Left cardiac atrium (tissue), 4 donors: ENCODE measurements at regions not wholly inside any gene's neighbourhood (a gene's known extent, or its start where the extent isn't known, plus 50 kb on each side); places are given as distances from the start of the nearest gene placed in this dataset.
A peak's percentile ranks its signal among the peaks of the same experiment; 100 is the strongest.

ENCODE experiments used
- ATAC-seq, 2 donors: fragments of 200-7000 bp; cut with Tn5 transposase; one replicate each; pipeline ENCODE4 v1.9.1; 2020; ENCODE audit warnings: mild to moderate bottlenecking in 2 of 2, moderate library complexity in 2 of 2
- DNase-seq: peaks from one replicate; pipeline ENCODE4 v3.0.0-alpha.2; 2020
- intact Hi-C, 2 donors: fragments of 100-400 bp; cut with DNase I; formaldehyde crosslinking; loops; one replicate each; pipeline versions ENCODE4 v1.14.1 to v1.15.1; 2022 to 2023
- donor health status: DM: no; HTN: yes; CAD: no.
- donor health status: DM: no; HTN: yes; CAD: no; lungs with severe emphysema.
- donor health status: DM: yes; HTN: yes; CAD: no.
- donor health status: Dilated cardiomyopathy.

DNA sequence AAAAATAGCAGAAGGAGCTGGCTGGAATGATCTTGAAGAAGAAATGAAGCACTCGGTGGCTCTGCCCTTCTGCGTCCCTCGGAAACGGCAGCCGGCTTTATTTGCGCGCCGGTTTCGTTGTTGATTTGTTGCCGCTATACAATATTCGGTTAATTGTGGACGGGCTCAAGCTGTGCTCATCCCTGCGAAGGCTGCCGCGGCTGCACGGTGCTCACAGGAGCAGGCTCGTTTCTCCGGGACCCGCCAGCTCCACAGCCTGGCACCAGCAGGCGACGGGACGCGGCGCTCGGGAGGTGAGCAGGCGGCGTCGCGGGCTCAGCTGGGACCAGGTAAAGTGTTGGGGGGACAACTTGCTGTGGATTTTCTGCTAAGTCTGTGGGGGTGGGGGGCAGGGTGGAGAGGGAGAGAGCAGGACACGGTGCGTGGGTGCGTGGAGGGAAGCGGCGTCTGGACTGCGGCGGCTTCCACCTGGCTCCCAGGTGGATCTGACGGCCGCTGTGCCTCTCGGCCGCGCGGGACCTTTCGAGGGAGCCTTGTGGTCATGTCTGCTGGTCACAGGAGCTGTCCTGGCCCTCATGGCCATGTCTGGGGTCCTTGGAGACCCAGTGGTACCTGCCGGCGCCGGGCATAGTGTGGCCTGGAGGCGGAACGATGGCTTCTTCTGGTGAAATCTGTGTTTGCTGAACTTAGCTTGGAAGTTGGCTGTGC lies 90.9 kb downstream of the TEX29 start:
- no peak for DNase-seq
- intact Hi-C loops = no loop called here
- ATAC-seq = no peak

DNA sequence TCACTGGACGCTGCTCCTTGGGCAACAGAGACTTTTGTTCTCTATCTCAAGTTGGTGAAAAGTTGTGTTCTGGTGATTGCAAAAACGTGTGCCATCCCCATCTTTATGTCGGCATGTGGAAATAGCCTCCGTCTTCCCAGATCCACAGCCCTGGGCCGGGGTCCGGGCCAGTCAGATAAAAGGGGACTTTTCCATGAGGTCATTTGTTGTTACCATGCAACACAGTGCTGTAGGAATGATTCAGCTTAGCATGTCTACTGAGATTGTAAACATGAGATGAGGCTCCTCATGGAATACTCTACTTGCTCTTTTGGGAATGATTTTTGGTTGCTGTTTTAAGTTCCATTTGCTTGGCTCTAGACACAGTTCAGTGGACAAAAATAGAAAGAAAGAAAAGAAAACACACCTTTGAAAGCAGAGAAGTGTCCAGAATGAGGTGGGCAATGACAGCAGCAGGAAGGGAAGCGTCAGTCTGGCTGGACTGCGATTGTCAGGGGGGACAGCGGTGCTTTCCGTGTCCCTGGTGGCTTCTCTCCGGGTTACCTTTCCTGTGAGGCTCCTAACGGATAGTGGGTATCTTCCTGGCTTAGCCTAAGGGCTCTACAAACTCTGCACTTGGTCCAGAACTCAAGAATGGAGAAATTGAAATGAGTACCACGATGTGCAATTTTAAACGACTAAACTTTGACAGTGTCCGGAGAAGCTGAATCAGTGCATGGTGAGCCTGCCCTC lies 91.6 kb downstream of the TEX29 start:
- intact Hi-C loops = no loop called here
- DNase-seq (no peak), ATAC-seq (no peak)

DNA sequence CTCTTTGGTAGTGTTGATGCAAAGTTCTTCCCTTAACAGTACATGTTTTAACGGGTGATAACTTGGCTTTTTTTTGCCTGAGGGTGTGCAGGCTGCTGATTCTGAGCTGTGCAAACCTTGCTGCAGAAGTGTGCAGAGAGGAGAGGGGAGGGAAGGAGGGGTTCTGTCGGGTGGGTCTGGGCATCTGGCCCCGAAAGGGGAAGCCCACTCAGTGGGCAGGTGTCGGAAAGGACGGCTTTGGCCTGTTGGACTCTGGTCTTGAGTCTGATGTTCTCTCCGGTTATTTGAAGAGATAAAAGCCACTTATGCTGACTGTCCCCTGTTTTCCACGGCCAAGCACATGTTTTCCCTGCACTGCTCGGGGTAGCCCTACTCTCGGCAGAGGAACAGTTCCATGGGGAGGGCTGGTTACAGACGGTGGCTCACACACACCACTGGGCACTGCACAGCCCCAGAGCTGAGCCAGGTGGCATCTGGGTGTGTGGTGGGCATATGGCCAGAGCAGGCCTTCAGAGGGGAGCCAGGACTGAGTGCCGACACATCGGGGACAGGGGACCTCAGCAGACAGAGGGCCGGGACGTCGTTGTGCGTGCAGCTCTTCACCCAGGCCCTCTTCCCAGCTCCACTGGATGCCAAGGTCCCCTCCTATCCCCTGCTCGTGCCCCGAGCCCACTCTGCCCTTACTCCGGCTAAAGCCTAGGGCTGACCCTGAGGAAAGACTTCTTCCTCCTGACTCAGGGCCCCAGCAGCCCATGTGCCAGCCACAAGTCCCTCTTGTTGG lies 93.2 kb downstream of the TEX29 start:
- ATAC-seq (no peak), DNase-seq (no peak)
- intact Hi-C loops = no loop called here

DNA sequence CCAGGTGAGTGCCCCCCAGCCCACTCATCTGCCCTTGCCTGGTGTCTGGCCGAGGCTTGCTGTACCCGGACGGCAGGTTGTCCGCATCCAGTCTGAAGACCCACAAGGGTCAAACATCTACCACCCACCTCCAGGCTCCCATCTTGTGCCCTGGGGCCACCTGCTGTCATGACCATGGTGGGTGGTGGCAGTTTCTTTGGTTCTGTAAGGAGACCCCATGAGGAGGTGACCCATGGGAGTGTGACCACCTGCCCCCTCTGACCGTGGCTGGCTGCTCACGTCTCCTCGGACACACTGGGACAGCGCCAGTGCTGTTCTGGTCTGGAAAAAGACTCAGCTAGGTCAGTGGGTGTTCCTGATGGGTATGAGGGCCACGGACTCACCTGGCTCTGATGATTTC lies 93.9 kb downstream of the TEX29 start:
- ATAC-seq (no peak), DNase-seq (no peak)
- intact Hi-C loops = no loop called here

GRCh38 chr13:111415246-111415645 lies 94.8 kb downstream of the TEX29 start:
- no peak for ATAC-seq
- intact Hi-C loops = no loop called here
- no peak for DNase-seq

DNA sequence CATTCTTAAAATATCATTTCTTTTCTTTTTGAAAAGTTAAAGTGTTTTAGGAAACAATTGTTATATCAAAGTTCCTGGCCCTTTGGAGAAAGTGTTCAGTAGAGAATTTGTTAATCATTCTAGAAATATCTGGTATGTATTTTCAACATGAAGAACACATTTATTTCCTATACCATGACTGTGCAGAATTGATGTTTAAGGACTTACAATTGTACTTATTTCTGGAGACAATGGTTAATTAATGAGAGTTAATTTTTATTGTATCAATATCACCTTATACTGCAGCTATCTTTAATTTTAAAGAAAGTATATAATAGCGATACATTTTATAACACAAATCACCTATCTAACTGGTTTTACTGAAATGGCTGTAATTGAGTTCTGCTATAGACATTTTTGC lies 95.3 kb downstream of the TEX29 start:
- ATAC-seq (no peak), DNase-seq (no peak)
- intact Hi-C loops = no loop called here

DNA sequence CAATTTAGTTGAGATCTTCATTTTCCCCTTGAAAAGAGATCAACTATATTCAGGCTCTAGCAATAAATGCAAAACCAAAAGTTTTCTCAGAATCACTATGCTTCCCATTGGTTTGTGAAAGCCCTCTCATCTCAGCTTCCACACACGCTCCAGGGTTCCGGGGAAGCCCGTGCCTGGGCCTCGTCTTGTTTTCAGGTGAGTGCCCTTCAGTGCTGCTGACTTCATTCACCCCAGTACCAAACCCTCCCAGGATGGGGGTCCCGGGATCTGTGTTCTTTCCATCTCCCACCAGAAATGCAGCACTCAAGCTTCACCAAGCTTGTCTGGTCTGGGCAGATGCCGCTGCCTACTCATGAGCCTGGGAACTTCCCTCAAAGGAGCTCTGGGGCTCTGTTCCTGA lies 97.7 kb downstream of the TEX29 start:
- no peak for DNase-seq
- intact Hi-C loops = no loop called here
- no peak for ATAC-seq

- intact Hi-C loops = no loop called here
- DNase-seq (no peak), ATAC-seq (no peak)
Measured at GRCh38 chr13:111420113-111420876, 99.9 kb downstream of the TEX29 start.

GRCh38 chr13:111421216-111421615 lies 100.8 kb downstream of the TEX29 start:
- ATAC-seq = no peak
- intact Hi-C loops = no loop called here
- no peak for DNase-seq

DNA sequence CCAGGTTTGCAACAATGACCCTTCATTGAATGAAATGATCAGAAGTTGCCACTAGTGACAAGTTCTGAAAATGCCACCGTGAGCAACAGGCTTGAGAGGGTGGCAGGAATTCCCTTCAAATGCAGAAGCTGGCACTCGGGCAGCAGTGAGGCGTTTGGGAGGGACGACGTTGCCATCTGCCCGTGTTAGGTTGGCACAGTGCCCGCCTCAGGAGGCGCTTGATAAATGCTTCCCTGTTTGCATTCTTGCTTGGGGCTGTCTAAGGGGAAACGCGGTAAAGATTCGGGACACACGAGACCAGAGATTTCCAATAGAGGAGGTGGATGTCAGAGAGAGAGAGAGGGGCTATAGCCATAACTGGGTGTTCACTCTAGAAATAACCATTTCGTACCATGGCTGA lies 101.9 kb downstream of the TEX29 start:
- DNase-seq (no peak), ATAC-seq (no peak)
- intact Hi-C loops = no loop called here

DNA sequence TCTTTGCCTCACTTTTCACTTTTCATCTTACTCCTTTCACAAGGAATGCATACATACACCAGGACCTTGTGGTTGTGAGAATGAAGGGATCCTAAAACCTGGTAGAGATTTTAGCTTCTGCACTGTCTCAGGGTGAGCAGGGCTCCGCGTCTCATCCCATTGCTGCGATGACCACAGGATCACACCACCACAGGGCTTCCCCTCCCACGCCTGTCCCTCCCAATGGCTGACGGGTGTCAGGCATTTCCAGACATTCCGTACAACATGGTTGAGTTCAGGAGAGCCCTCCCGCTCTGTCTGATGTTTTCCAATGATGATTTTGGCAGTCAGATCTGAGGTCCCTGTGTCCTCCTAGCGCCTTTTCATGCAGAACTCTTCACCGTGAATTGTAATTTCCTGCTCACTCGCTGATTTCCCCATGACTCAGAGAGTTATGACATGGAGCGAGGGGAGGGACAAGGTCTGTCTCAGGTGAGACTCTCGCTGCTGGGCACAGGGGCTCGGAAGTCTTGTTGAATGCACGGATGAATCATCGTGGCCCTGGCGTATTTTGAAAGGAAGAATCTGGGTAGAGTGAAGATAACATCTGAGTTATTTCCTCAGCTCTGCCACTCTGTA lies 102.8 kb downstream of the TEX29 start:
- DNase-seq = no peak
- intact Hi-C loops = no loop called here
- no peak for ATAC-seq

DNA sequence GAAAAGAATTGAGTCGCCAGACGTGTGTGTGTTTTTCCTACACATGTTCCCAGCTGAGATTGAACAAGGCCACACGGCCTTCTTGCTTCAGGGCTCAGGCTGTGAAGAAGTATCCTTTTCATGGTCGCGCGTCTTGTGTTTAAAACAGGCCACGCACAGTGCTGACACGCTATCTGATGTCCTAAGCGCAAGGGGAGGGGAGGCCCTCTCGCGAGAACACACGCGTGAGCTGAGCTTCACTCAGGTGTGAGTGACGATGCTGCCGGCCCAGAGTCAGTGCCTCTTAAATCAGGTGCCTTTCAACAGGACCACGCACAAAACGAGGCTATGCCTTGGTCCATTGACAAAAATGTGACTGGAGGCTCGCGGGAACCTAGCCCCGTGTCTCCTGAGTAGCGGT lies 103.7 kb downstream of the TEX29 start:
- intact Hi-C loops = no loop called here
- no peak for DNase-seq
- no peak for ATAC-seq

- intact Hi-C loops = no loop called here
Measured at GRCh38 chr13:111425326-111425725, 104.9 kb downstream of the TEX29 start.

GRCh38 chr13:111429064-111429558 lies 108.7 kb downstream of the TEX29 start:
- intact Hi-C loops = no loop called here
- ATAC-seq (peak in 1 of 2 donors; percentile 51), DNase-seq (no peak)

More at GRCh38 chr13:111425326-111425725, 104.9 kb downstream of the TEX29 start:
- no peak for ATAC-seq
- no peak for DNase-seq

GRCh38 chr13:111431206-111431605 lies 110.8 kb downstream of the TEX29 start:
- intact Hi-C loops = no loop called here
- no peak for DNase-seq
- ATAC-seq = no peak

GRCh38 chr13:111434578-111435159 lies 114.2 kb downstream of the TEX29 start:
- DNase-seq (no peak), ATAC-seq (no peak)
- intact Hi-C loops = no loop called here

- intact Hi-C loops = no loop called here
- ATAC-seq (no peak), DNase-seq (no peak)
Measured at GRCh38 chr13:111436446-111436845, 116.0 kb downstream of the TEX29 start.

- ATAC-seq (no peak), DNase-seq (no peak)
- intact Hi-C loops = no loop called here
Measured at GRCh38 chr13:111437417-111437816, 117.0 kb downstream of the TEX29 start.
